ENCODE measurements at regions not wholly inside any gene's neighbourhood (a gene's known extent, or its start where the extent isn't known, plus 50 kb on each side); places are given as distances from the start of the nearest gene placed in this dataset.

- H3K9me3 ChIP-seq (ENCODE audit: insufficient read depth, low read depth, low read length), result no peaks in the 10 kb centered on the region
- Mint-ChIP-seq H3K27me3 (ENCODE audit: low read depth, unreplicated experiment) (peaks cover 14% of the 10 kb centered on the region), H3K36me3 (ENCODE audit: low read depth, unreplicated experiment) (no peaks in the 10 kb centered on the region), H3K4me3 (ENCODE audit: unreplicated experiment) (no peak overlapping the region), H3K27ac (ENCODE audit: unreplicated experiment) (no peak overlapping the region), H3K9me3 (ENCODE audit: unreplicated experiment) (no peaks in the 10 kb centered on the region), H3K4me1 (ENCODE audit: low read depth, unreplicated experiment) (no peaks in the 10 kb centered on the region)
- DNase-seq (ENCODE audit: low read depth), result no peak
- H3K4me2 ChIP-seq (ENCODE audit: low read length), result no peak overlapping the region
- no peaks in the 10 kb centered on the region for H3K79me2 ChIP-seq (ENCODE audit: insufficient read depth, low read length)
- H2AFZ ChIP-seq (ENCODE audit: low read depth, low read length), result no peak overlapping the region
- no peaks in the 10 kb centered on the region for H3K36me3 ChIP-seq (ENCODE audit: insufficient read depth, low read length)
- peaks cover 5% of the 10 kb centered on the region for H3K27me3 ChIP-seq (ENCODE audit: insufficient read depth, low read length)
- no peak for FAIRE-seq
- H3K4me3 ChIP-seq (ENCODE audit: insufficient read depth, low read depth, low read length), result no peak overlapping the region
- no peak for TF ChIP-seq CTCF (IDR thresholded peaks at IDR 0.05; ENCODE audit: insufficient read depth, low read depth, low read length)
- no peak overlapping the region for H3K9ac ChIP-seq (ENCODE audit: low read length)
- H4K20me1 ChIP-seq (ENCODE audit: insufficient read depth, low read length), result no peaks in the 10 kb centered on the region
- no peak overlapping the region for H3K27ac ChIP-seq (ENCODE audit: low read depth, low read length)
- no peaks in the 10 kb centered on the region for H3K4me1 ChIP-seq (ENCODE audit: insufficient read depth, low read length)
Observed at GRCh38 chr3:160069986-160070385, 81.4 kb downstream of the IL12A start.

GRCh38 chr3:160076519-160076918 is 87.9 kb downstream of the IL12A start:
- Histone ChIP-seq H3K4me1 (ENCODE audit: insufficient read depth, low read length) (no peaks in the 10 kb centered on the region), H3K4me3 (ENCODE audit: insufficient read depth, low read depth, low read length) (no peak overlapping the region), H3K36me3 (ENCODE audit: insufficient read depth, low read length) (no peaks in the 10 kb centered on the region), H3K9ac (ENCODE audit: low read length) (no peak overlapping the region), H3K79me2 (ENCODE audit: insufficient read depth, low read length) (no peaks in the 10 kb centered on the region), H2AFZ (ENCODE audit: low read depth, low read length) (no peak overlapping the region), H3K27me3 (ENCODE audit: insufficient read depth, low read length) (no peaks in the 10 kb centered on the region), H3K4me2 (ENCODE audit: low read length) (no peak overlapping the region), H4K20me1 (ENCODE audit: insufficient read depth, low read length) (no peaks in the 10 kb centered on the region), H3K27ac (ENCODE audit: low read depth, low read length) (no peak overlapping the region), H3K9me3 (ENCODE audit: insufficient read depth, low read depth, low read length) (no peaks in the 10 kb centered on the region)
- no peaks in the 10 kb centered on the region for H3K27me3 Mint-ChIP-seq (ENCODE audit: low read depth, unreplicated experiment)
- no peak for FAIRE-seq
- H3K4me1 Mint-ChIP-seq (ENCODE audit: low read depth, unreplicated experiment), result no peaks in the 10 kb centered on the region
- no peak for DNase-seq (ENCODE audit: low read depth)
- H3K36me3 Mint-ChIP-seq (ENCODE audit: low read depth, unreplicated experiment), result no peaks in the 10 kb centered on the region
- no peaks in the 10 kb centered on the region for H3K9me3 Mint-ChIP-seq (ENCODE audit: unreplicated experiment)
- H3K4me3 Mint-ChIP-seq (ENCODE audit: unreplicated experiment), result no peak overlapping the region
- TF ChIP-seq CTCF (IDR thresholded peaks at IDR 0.05; ENCODE audit: insufficient read depth, low read depth, low read length) (no peak), EZH2 (IDR thresholded peaks at IDR 0.05; ENCODE audit: insufficient read depth, low read length) (no peak)
- H3K27ac Mint-ChIP-seq (ENCODE audit: unreplicated experiment), result no peak overlapping the region

DNA sequence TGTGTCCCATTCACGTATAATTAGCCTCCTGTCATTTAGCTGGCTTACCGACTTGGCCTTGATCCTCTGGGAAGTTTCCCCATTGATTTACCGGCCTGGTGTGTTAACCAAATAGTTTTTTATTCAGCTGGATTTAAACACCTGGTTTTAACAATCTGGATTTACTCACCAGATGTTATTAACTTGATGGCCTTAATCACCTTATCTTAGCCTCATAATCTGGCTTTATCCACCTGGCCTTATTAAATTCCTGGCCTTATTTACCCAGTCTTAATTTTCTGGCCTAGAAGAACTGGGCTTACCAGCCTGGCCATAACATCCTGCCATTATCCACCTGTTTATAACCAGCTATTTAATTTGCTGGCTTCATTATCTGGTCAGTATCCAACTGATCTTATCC is 89.9 kb downstream of the IL12A start:
- H3K4me3 ChIP-seq (ENCODE audit: insufficient read depth, low read depth, low read length), result no peak overlapping the region
- H2AFZ ChIP-seq (ENCODE audit: low read depth, low read length), result no peak overlapping the region
- H3K27me3 Mint-ChIP-seq (ENCODE audit: low read depth, unreplicated experiment), result no peaks in the 10 kb centered on the region
- H3K9me3 Mint-ChIP-seq (ENCODE audit: unreplicated experiment), result no peaks in the 10 kb centered on the region
- TF ChIP-seq CTCF (IDR thresholded peaks at IDR 0.05; ENCODE audit: insufficient read depth, low read depth, low read length) (no peak), EZH2 (IDR thresholded peaks at IDR 0.05; ENCODE audit: insufficient read depth, low read length) (no peak)
- no peak overlapping the region for H3K4me2 ChIP-seq (ENCODE audit: low read length)
- H3K4me1 ChIP-seq (ENCODE audit: insufficient read depth, low read length), result no peaks in the 10 kb centered on the region
- FAIRE-seq, result no peak
- H3K36me3 Mint-ChIP-seq (ENCODE audit: low read depth, unreplicated experiment), result no peaks in the 10 kb centered on the region
- no peaks in the 10 kb centered on the region for H3K9me3 ChIP-seq (ENCODE audit: insufficient read depth, low read depth, low read length)
- DNase-seq (ENCODE audit: low read depth), result no peak
- no peaks in the 10 kb centered on the region for H3K27me3 ChIP-seq (ENCODE audit: insufficient read depth, low read length)
- no peak overlapping the region for H3K27ac ChIP-seq (ENCODE audit: low read depth, low read length)
- no peaks in the 10 kb centered on the region for H3K36me3 ChIP-seq (ENCODE audit: insufficient read depth, low read length)
- no peaks in the 10 kb centered on the region for H4K20me1 ChIP-seq (ENCODE audit: insufficient read depth, low read length)
- no peaks in the 10 kb centered on the region for H3K4me1 Mint-ChIP-seq (ENCODE audit: low read depth, unreplicated experiment)
- H3K27ac Mint-ChIP-seq (ENCODE audit: unreplicated experiment), result no peak overlapping the region
- H3K4me3 Mint-ChIP-seq (ENCODE audit: unreplicated experiment), result no peak overlapping the region
- no peak overlapping the region for H3K9ac ChIP-seq (ENCODE audit: low read length)
- no peaks in the 10 kb centered on the region for H3K79me2 ChIP-seq (ENCODE audit: insufficient read depth, low read length)

Measured in astrocyte (in vitro differentiated cells and primary cell).